Suprapubic skin (tissue), 4 donors: ENCODE measurements at regions not wholly inside any gene's neighbourhood (a gene's known extent, or its start where the extent isn't known, plus 50 kb on each side); places are given as distances from the start of the nearest gene placed in this dataset.

Experiments
- POLR2A ChIP-seq, 2 donors: fragments of 450-650 bp; IDR thresholded peaks; one replicate each; pipeline ENCODE4 v1.6.1; 2017; ENCODE audit warnings: antibody characterized with exemption in 2 of 2, mild to moderate bottlenecking in 2 of 2, moderate library complexity in 2 of 2
- POLR2AphosphoS5 ChIP-seq, 3 donors: sonication (generic); formaldehyde crosslinking; IDR thresholded peaks; one replicate each; pipeline ENCODE4 v1.6.1; 2017; ENCODE audit warnings: antibody characterized with exemption in 3 of 3
- TF ChIP-seq, protein P1 (sequence below), 2 donors: fragments of 200-600 bp in 1 of 2; fragments of 450-650 bp in 1 of 2; sonication (generic) in 1 of 2; IDR thresholded peaks; one replicate each; pipeline ENCODE4 v1.5.1; 2016 to 2019; ENCODE audit warnings: antibody characterized with exemption in 2 of 2, mild to moderate bottlenecking in 1 of 2, moderate library complexity in 1 of 2

DNA sequence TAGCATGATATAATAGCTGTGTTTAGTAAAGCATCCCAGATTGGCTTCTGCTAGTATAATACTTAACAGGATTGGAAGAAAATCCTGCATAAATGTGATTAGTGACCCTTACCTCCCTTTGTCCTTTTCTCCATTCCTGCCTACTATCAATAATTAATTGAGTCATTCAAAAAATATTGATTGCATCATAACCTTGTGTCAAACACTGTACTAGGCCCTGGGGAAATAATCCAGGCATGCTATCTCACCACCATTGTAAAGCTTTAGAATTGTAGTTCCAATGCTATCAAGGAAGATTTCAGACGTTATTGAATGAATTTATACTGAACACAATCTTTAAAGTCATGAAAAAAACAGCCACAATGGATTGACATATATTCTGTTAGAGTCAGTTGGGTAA is 378.6 kb upstream of the DDHD1 start:
- TF ChIP-seq POLR2A (IDR thresholded peaks at IDR 0.05) (no peak), POLR2AphosphoS5 (IDR thresholded peaks at IDR 0.05) (no peak)
- TF ChIP-seq, protein P1, sequence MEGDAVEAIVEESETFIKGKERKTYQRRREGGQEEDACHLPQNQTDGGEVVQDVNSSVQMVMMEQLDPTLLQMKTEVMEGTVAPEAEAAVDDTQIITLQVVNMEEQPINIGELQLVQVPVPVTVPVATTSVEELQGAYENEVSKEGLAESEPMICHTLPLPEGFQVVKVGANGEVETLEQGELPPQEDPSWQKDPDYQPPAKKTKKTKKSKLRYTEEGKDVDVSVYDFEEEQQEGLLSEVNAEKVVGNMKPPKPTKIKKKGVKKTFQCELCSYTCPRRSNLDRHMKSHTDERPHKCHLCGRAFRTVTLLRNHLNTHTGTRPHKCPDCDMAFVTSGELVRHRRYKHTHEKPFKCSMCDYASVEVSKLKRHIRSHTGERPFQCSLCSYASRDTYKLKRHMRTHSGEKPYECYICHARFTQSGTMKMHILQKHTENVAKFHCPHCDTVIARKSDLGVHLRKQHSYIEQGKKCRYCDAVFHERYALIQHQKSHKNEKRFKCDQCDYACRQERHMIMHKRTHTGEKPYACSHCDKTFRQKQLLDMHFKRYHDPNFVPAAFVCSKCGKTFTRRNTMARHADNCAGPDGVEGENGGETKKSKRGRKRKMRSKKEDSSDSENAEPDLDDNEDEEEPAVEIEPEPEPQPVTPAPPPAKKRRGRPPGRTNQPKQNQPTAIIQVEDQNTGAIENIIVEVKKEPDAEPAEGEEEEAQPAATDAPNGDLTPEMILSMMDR (IDR thresholded peaks at IDR 0.05) = no peak
